Dedifferentiated amniotic fluid mesenchymal stem cell (primary cell): ENCODE measurements at regions not wholly inside any gene's neighbourhood (a gene's known extent, or its start where the extent isn't known, plus 50 kb on each side); places are given as distances from the start of the nearest gene placed in this dataset.
A peak's percentile ranks its signal among the peaks of the same experiment; 100 is the strongest.

Experiments used
- DNase-seq: peaks from one replicate; pipeline ENCODE4 v3.0.0-alpha.2; 2016; ENCODE audit errors: extremely low spot score

- DNase-seq = peak; percentile 47
These were observed 147.2 kb downstream of the C9orf50 start for GRCh38 chr9:129473523-129474244.

GRCh38 chr9:129472651-129473102, 148.2 kb downstream of the C9orf50 start:
- no peak for DNase-seq

GRCh38 chr9:129471201-129472019, 149.5 kb downstream of the C9orf50 start:
- no peak for DNase-seq

- no peak for DNase-seq
These were observed 150.9 kb downstream of the C9orf50 start for GRCh38 chr9:129469988-129470316.

- no peak for DNase-seq
These were observed 151.5 kb downstream of the C9orf50 start for GRCh38 chr9:129469188-129469987.

GRCh38 chr9:129467739-129468666, 152.9 kb downstream of the C9orf50 start:
- no peak for DNase-seq

GRCh38 chr9:129467004-129467588, 153.8 kb downstream of the C9orf50 start:
- no peak for DNase-seq

- no peak for DNase-seq
These were observed 154.9 kb downstream of the C9orf50 start for GRCh38 chr9:129465834-129466535.

- no peak for DNase-seq
These were observed 155.7 kb downstream of the C9orf50 start for GRCh38 chr9:129464972-129465833.

GRCh38 chr9:129463994-129464393, 156.9 kb downstream of the C9orf50 start:
- no peak for DNase-seq

GRCh38 chr9:129463477-129463876, 157.4 kb downstream of the C9orf50 start:
- DNase-seq = no peak

GRCh38 chr9:129462360-129462759, 158.5 kb downstream of the C9orf50 start:
- DNase-seq = no peak

GRCh38 chr9:129460323-129461261, 160.3 kb downstream of the C9orf50 start:
- peak; percentile 97 for DNase-seq

GRCh38 chr9:129459547-129460322, 161.2 kb downstream of the C9orf50 start:
- no peak for DNase-seq

- no peak for DNase-seq
These were observed 162.0 kb downstream of the C9orf50 start for GRCh38 chr9:129458663-129459546.

- DNase-seq = no peak
These were observed 162.7 kb downstream of the C9orf50 start for GRCh38 chr9:129458155-129458661.
